ENCODE measurements at regions not wholly inside any gene's neighbourhood (a gene's known extent, or its start where the extent isn't known, plus 50 kb on each side); places are given as distances from the start of the nearest gene placed in this dataset.

- no peak for TF ChIP-seq MYC (IDR thresholded peaks at IDR 0.05; ENCODE audit: low read depth, low read length)
- no peak for TF ChIP-seq POLR2A (IDR thresholded peaks at IDR 0.05; ENCODE audit: low read depth, low read length)
- no peak for TF ChIP-seq POLR2AphosphoS5 (IDR thresholded peaks at IDR 0.05; ENCODE audit: insufficient read depth, low read depth, low read length)
- no peak for TF ChIP-seq CTCF (IDR thresholded peaks at IDR 0.05; ENCODE audit: extremely low read depth in 1 of 2, insufficient read depth in 1 of 2, low read depth in 1 of 2, low read length in 2 of 2)
- no peak for TF ChIP-seq GATA2 (IDR thresholded peaks at IDR 0.05; ENCODE audit: insufficient read depth, insufficient read length, low read depth, low read length)
- no peak for TF ChIP-seq MAX (IDR thresholded peaks at IDR 0.05; ENCODE audit: insufficient read depth, insufficient read length)
- no peak for TF ChIP-seq JUN (IDR thresholded peaks at IDR 0.05; ENCODE audit: borderline replicate concordance, insufficient read depth, insufficient read length, low read depth)
- no peak for TF ChIP-seq FOS (IDR thresholded peaks at IDR 0.05; ENCODE audit: borderline replicate concordance, insufficient read depth, low read length)
- no peak for TF ChIP-seq EZH2 (IDR thresholded peaks at IDR 0.05; ENCODE audit: borderline replicate concordance, low read depth, low read length, severe bottlenecking)
- Histone ChIP-seq H3K9me1 (replicated peaks; ENCODE audit: control insufficient read depth, extremely low read depth, insufficient read depth, low read length) (no peaks in the 10 kb centered on the region), H3K4me3 (replicated peaks in 1 of 3; ENCODE audit: insufficient read depth in 1 of 3, low read depth in 1 of 3, low read length in 3 of 3) (no peak overlapping the region), H4K20me1 (replicated peaks; ENCODE audit: control insufficient read depth, extremely low read depth, insufficient read depth, low read length) (no peaks in the 10 kb centered on the region), H3K27me3 (ENCODE audit: control insufficient read depth in 2 of 2, insufficient read depth in 2 of 2, low read length in 2 of 2) (no peaks in the 10 kb centered on the region), H3K9ac (replicated peaks; ENCODE audit: extremely low read depth, insufficient read depth, low read length) (no peak overlapping the region), H3K27ac (ENCODE audit: insufficient read depth, low read depth, low read length) (no peak overlapping the region), H3K4me2 (ENCODE audit: insufficient read depth, low read length) (no peak overlapping the region), H2AFZ (ENCODE audit: low read depth, low read length) (no peak overlapping the region), H3K9me3 (replicated peaks; ENCODE audit: control insufficient read depth, insufficient read depth, low read length) (no peaks in the 10 kb centered on the region), H3K36me3 (ENCODE audit: control insufficient read depth in 2 of 2, extremely low read depth in 1 of 2, insufficient read depth in 2 of 2, low read length in 2 of 2) (no peaks in the 10 kb centered on the region), H3K4me1 (ENCODE audit: control insufficient read depth, extremely low read depth, insufficient read depth, low read length) (no peaks in the 10 kb centered on the region), H3K79me2 (ENCODE audit: control insufficient read depth, insufficient read depth, low read length) (no peaks in the 10 kb centered on the region)
- ChIA-PET CTCF (interaction anchor here (0.6 kb wide), 1 partner anchor 10 kb away, joined by 3 read pairs; no protein-coding TSS in a partner anchor), POLR2A (no interaction called here)
- intact Hi-C loops (cut with micrococcal nuclease) (no loop called here), dilution Hi-C loops (cut with MboI; ENCODE audit: extremely low pct_ligation_motif_present, low sequenced_read_pairs) (no loop called here)
- no TSS peak for BruUV-seq (replicated peaks)
- FAIRE-seq (no peak), DNase-seq (ENCODE audit: low read depth, low spot score) (no peak)
Measured at GRCh38 chr6:23335894-23336293, 766.5 kb downstream of the HDGFL1 start.
